ENCODE measurements at regions not wholly inside any gene's neighbourhood (a gene's known extent, or its start where the extent isn't known, plus 50 kb on each side); places are given as distances from the start of the nearest gene placed in this dataset.
A peak's percentile ranks its signal among the peaks of the same experiment; 100 is the strongest.
"Not testable (repeated sequence)": the region's sequence is repeated elsewhere in the genome, so short reads cannot be mapped to it uniquely, and the experiment has no call there.

- DNase-seq (ENCODE audit: low spot score), result no peak
These were observed 74.9 kb downstream of the ALG10 start for GRCh38 chr12:34097213-34097612.

GRCh38 chr12:34105392-34105933 is 83.2 kb downstream of the ALG10 start:
- no peak for DNase-seq (ENCODE audit: low spot score)

- no peak for DNase-seq (ENCODE audit: low spot score)
These were observed 83.9 kb downstream of the ALG10 start for GRCh38 chr12:34106172-34106571.

- DNase-seq (ENCODE audit: low spot score), result no peak
These were observed 84.7 kb downstream of the ALG10 start for GRCh38 chr12:34107016-34107415.

GRCh38 chr12:34107781-34108404 is 85.6 kb downstream of the ALG10 start:
- DNase-seq (ENCODE audit: low spot score), result no peak

GRCh38 chr12:34108405-34108803 is 86.1 kb downstream of the ALG10 start:
- DNase-seq (ENCODE audit: low spot score), result no peak

- no peak for DNase-seq (ENCODE audit: low spot score)
These were observed 86.7 kb downstream of the ALG10 start for GRCh38 chr12:34108967-34109366.

- DNase-seq (ENCODE audit: low spot score), result no peak
These were observed 87.1 kb downstream of the ALG10 start for GRCh38 chr12:34109390-34109789.

- not testable (repeated sequence) for DNase-seq (ENCODE audit: low spot score)
These were observed 87.7 kb downstream of the ALG10 start for GRCh38 chr12:34109909-34110531.

GRCh38 chr12:34119366-34119765 is 97.1 kb downstream of the ALG10 start:
- no peak for DNase-seq (ENCODE audit: low spot score)

GRCh38 chr12:34121360-34121759 is 99.1 kb downstream of the ALG10 start:
- no peak for DNase-seq (ENCODE audit: low spot score)

GRCh38 chr12:34123092-34123491 is 100.8 kb downstream of the ALG10 start:
- peak; percentile 50 for DNase-seq (ENCODE audit: low spot score)

- no peak for DNase-seq (ENCODE audit: low spot score)
These were observed 102.3 kb downstream of the ALG10 start for GRCh38 chr12:34124608-34125007.

- no peak for DNase-seq (ENCODE audit: low spot score)
These were observed 103.9 kb downstream of the ALG10 start for GRCh38 chr12:34126239-34126641.

- no peak for DNase-seq (ENCODE audit: low spot score)
These were observed 104.5 kb downstream of the ALG10 start for GRCh38 chr12:34126805-34127204.

GRCh38 chr12:34127379-34127778 is 105.1 kb downstream of the ALG10 start:
- not testable (repeated sequence) for DNase-seq (ENCODE audit: low spot score)

GRCh38 chr12:34142430-34142829 is 120.1 kb downstream of the ALG10 start:
- no peak for DNase-seq (ENCODE audit: low spot score)

GRCh38 chr12:34151019-34151418 is 128.7 kb downstream of the ALG10 start:
- DNase-seq (ENCODE audit: low spot score), result no peak

GRCh38 chr12:34163443-34163842 is 141.1 kb downstream of the ALG10 start:
- DNase-seq (ENCODE audit: low spot score), result no peak

GRCh38 chr12:34166427-34167060 is 144.2 kb downstream of the ALG10 start:
- no peak for DNase-seq (ENCODE audit: low spot score)

GRCh38 chr12:34168507-34168906 is 146.2 kb downstream of the ALG10 start:
- DNase-seq (ENCODE audit: low spot score), result not testable (repeated sequence)

- no peak for DNase-seq (ENCODE audit: low spot score)
These were observed 164.2 kb downstream of the ALG10 start for GRCh38 chr12:34186492-34186891.

- no peak for DNase-seq (ENCODE audit: low spot score)
These were observed 166.7 kb downstream of the ALG10 start for GRCh38 chr12:34188974-34189373.

Data from iPS-NIHi11 (cell line).